Nephron progenitor cell (in vitro differentiated cells): ENCODE measurements at regions not wholly inside any gene's neighbourhood (a gene's known extent, or its start where the extent isn't known, plus 50 kb on each side); places are given as distances from the start of the nearest gene placed in this dataset.

ENCODE experiments used
- DNase-seq: peaks from one replicate; pipeline ENCODE4 v3.0.0; 2021
- H3K27ac Mint-ChIP-seq: 2 replicates; pipeline ENCODE4 v1.8.0; 2021; ENCODE audit warnings: mild to moderate bottlenecking, moderate library complexity, mixed read lengths
- H3K27me3 Mint-ChIP-seq: 2 replicates; pipeline ENCODE4 v1.8.0; 2021; ENCODE audit warnings: mild to moderate bottlenecking, low read depth, mixed read lengths; ENCODE audit not compliant: poor library complexity
- H3K36me3 Mint-ChIP-seq: 2 replicates; pipeline ENCODE4 v1.8.0; 2021; ENCODE audit warnings: low read depth, mixed read lengths
- H3K4me1 Mint-ChIP-seq: 2 replicates; pipeline ENCODE4 v1.8.0; 2021; ENCODE audit warnings: mixed read lengths
- H3K4me3 Mint-ChIP-seq: 2 replicates; pipeline ENCODE4 v1.8.0; 2021; ENCODE audit warnings: mild to moderate bottlenecking, moderate library complexity, mixed read lengths
- H3K9me3 Mint-ChIP-seq: 2 replicates; pipeline ENCODE4 v1.8.0; 2021; ENCODE audit warnings: mild to moderate bottlenecking, moderate library complexity, mixed read lengths
- TF ChIP-seq, protein P1 (sequence below): fragments of 200-600 bp; sonication (generic); IDR thresholded peaks from 2 replicates; pipeline ENCODE4 v1.5.0; 2021; ENCODE audit warnings: antibody characterized with exemption

DNA sequence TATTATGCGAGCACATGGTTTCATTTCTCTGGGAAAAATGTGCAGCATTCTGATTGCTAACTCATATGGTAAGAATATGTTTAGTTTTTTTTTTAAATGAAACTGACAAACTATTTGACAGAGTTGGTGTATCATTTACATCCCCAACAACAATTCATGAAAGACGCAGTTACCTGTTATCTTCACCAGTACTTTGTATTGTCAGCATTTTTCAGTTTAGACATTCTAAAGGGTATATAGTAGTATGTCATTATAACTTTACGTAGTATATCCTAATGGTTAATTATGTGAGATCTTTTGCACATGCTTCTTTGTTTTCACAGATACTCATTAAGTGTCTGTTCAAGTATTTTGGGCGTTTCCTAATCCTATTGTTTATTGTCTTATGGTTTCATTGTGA is 891.1 kb upstream of the AGA start:
- Mint-ChIP-seq H3K27me3 (no peaks in the 10 kb centered on the region), H3K4me3 (no peak overlapping the region), H3K36me3 (no peaks in the 10 kb centered on the region), H3K9me3 (no peaks in the 10 kb centered on the region), H3K4me1 (no peaks in the 10 kb centered on the region), H3K27ac (no peak overlapping the region)
- DNase-seq = no peak
- TF ChIP-seq, protein P1, sequence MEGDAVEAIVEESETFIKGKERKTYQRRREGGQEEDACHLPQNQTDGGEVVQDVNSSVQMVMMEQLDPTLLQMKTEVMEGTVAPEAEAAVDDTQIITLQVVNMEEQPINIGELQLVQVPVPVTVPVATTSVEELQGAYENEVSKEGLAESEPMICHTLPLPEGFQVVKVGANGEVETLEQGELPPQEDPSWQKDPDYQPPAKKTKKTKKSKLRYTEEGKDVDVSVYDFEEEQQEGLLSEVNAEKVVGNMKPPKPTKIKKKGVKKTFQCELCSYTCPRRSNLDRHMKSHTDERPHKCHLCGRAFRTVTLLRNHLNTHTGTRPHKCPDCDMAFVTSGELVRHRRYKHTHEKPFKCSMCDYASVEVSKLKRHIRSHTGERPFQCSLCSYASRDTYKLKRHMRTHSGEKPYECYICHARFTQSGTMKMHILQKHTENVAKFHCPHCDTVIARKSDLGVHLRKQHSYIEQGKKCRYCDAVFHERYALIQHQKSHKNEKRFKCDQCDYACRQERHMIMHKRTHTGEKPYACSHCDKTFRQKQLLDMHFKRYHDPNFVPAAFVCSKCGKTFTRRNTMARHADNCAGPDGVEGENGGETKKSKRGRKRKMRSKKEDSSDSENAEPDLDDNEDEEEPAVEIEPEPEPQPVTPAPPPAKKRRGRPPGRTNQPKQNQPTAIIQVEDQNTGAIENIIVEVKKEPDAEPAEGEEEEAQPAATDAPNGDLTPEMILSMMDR = no peak

DNA sequence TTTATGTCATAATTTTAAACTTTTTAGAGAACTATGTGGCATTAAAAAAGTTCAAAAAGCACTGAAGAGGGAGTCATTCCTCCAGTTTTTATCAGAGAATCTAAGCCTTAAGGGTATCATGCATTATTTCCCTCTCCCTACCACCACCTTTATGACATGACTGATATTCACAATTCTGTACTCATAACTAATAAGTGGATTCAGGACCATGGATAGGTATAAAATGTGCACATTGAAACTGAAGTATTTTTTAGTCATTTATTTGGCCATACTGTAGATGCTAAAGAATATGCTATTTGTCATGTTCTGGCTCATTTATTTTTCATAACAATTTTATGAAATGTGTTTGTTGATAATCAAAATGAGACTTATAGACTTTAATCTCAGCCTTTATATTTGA is 897.5 kb upstream of the AGA start:
- Mint-ChIP-seq H3K27me3 (no peaks in the 10 kb centered on the region), H3K9me3 (no peaks in the 10 kb centered on the region), H3K4me1 (no peaks in the 10 kb centered on the region), H3K4me3 (no peak overlapping the region), H3K36me3 (no peaks in the 10 kb centered on the region), H3K27ac (no peak overlapping the region)
- DNase-seq = no peak
- TF ChIP-seq, protein P1 = no peak

DNA sequence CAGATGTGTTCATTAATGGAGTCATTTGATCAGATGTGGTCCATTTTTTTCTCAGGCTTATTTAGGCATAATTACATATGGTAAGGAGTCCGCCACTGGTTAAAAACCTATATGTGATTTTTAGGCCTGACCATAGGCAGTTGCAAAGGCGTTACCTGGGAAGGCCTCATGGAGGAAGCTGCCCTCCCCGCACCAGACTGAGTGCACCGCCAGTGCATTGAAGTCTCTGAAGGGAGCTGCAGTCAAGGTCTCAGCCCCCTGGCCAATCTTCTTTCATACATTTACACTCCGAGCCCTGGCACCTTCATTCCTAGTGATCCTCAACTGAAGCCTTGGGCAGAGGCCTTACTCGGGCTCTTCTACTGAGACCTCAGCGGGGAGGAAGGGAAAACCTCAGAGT is 898.2 kb upstream of the AGA start:
- Mint-ChIP-seq H3K27me3 (no peaks in the 10 kb centered on the region), H3K4me1 (no peaks in the 10 kb centered on the region), H3K4me3 (no peak overlapping the region), H3K27ac (no peak overlapping the region), H3K36me3 (no peaks in the 10 kb centered on the region), H3K9me3 (no peaks in the 10 kb centered on the region)
- no peak for DNase-seq
- TF ChIP-seq, protein P1 = no peak

DNA sequence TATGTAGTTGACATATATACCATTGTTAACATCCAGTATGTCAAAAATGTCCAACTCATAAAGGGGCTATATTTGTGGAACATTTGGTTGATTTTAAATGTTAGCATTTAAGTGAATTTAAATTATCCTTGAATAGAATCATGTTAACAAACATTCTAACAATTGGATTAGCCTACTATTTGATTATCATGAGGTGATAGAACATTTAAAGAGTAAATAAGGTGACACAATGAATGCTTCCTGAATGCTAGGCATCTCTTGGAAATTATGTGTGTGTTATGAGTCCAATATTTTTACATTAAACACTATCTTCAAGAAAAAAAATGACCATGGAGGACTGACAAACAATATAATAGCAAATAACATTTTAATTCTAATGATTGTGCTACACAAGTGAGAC is 901.9 kb upstream of the AGA start:
- TF ChIP-seq, protein P1 = no peak

DNA sequence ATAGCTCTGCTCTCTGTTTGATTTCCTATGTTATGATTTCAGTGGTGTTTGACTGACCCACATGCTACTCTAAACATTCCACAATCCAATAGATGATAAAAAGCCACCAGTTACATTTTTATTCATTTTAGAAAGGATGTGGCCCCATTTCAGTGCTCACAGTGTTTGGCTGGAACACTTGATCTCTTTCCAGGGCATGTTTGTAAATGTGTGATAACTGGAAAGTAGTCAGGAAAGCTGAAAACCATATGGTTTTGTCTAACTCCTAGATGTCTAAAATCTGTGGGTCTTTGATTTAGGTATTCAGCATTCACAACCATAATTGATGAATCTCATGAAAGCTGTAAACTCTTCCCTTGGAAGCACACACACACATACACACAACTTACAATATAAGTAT is 904.9 kb upstream of the AGA start:
- no peak overlapping the region for H3K4me3 Mint-ChIP-seq
- no peaks in the 10 kb centered on the region for H3K36me3 Mint-ChIP-seq
- DNase-seq = no peak
- no peaks in the 10 kb centered on the region for H3K27me3 Mint-ChIP-seq
- H3K9me3 Mint-ChIP-seq = no peaks in the 10 kb centered on the region
- H3K4me1 Mint-ChIP-seq = no peaks in the 10 kb centered on the region
- H3K27ac Mint-ChIP-seq = no peak overlapping the region
- TF ChIP-seq, protein P1 = no peak

More for the DNA sequence above, 901.9 kb upstream of the AGA start:
- H3K36me3 Mint-ChIP-seq = no peaks in the 10 kb centered on the region
- no peak overlapping the region for H3K27ac Mint-ChIP-seq
- no peaks in the 10 kb centered on the region for H3K27me3 Mint-ChIP-seq
- H3K9me3 Mint-ChIP-seq = no peaks in the 10 kb centered on the region
- DNase-seq = no peak
- H3K4me3 Mint-ChIP-seq = no peak overlapping the region
- no peaks in the 10 kb centered on the region for H3K4me1 Mint-ChIP-seq

DNA sequence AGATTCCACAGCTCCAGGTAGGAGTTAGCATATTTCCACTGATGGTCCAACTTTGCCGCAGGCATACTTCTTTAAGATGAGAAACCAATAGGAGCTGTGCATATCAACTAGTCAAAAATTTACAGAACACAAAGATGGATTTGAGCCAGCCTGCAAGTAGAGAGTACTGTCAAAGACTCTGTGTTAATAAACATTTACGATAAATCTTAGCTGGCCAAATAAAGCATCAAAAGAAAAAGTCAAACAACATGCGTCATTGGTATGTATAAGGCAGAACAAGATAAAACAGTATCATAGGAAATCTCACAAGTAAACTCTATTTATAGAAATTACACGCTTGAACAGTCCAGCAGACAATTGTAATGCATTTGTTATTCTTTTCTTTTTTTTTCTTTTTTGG is 907.4 kb upstream of the AGA start:
- no peak overlapping the region for H3K4me3 Mint-ChIP-seq
- no peaks in the 10 kb centered on the region for H3K36me3 Mint-ChIP-seq
- H3K27me3 Mint-ChIP-seq = no peaks in the 10 kb centered on the region
- no peak for DNase-seq
- no peaks in the 10 kb centered on the region for H3K9me3 Mint-ChIP-seq
- TF ChIP-seq, protein P1 = no peak
- no peaks in the 10 kb centered on the region for H3K4me1 Mint-ChIP-seq
- H3K27ac Mint-ChIP-seq = no peak overlapping the region
